BJ (cell line): ENCODE measurements at regions not wholly inside any gene's neighbourhood (a gene's known extent, or its start where the extent isn't known, plus 50 kb on each side); places are given as distances from the start of the nearest gene placed in this dataset.

Experiments used
- CTCF ChIA-PET: fragments of 350-600 bp; formaldehyde crosslinking; extraction: SDS; loops from one replicate; lab custom pipeline; 2021; ENCODE audit warnings: antibody characterized with exemption, inconsistent platforms; lab: Yijun Ruan, JAX
- POLR2A ChIA-PET: fragments of 300-600 bp; sonication (Branson Sonifier 250); formaldehyde crosslinking; extraction: SDS; loops from one replicate; lab custom pipeline; 2021; ENCODE audit warnings: antibody characterized with exemption; lab: Charles Lee
- DNase-seq: peaks from one replicate; pipeline ENCODE4 v3.0.0-alpha.2; 2011; ENCODE audit warnings: low read depth
- H3K27me3 ChIP-seq: 2 replicates; pipeline ENCODE4 v1.6.0; 2011; ENCODE audit warnings: low read length; ENCODE audit not compliant: control insufficient read depth, insufficient read depth
- H3K36me3 ChIP-seq: 2 replicates; pipeline ENCODE4 v1.5.1; 2011; ENCODE audit warnings: low read length; ENCODE audit not compliant: control insufficient read depth, insufficient read depth
- H3K4me3 ChIP-seq: 2 replicates; pipeline ENCODE4 v1.5.1; 2011; ENCODE audit warnings: low read depth, mild to moderate bottlenecking, control low read depth, low read length
- TF ChIP-seq, protein P1 (sequence below): IDR thresholded peaks from 2 replicates; pipeline ENCODE4 v1.5.1; 2011; ENCODE audit warnings: low read depth, mild to moderate bottlenecking, control low read depth, inconsistent platforms, low read length, moderate library complexity; ENCODE audit not compliant: insufficient read depth

DNA sequence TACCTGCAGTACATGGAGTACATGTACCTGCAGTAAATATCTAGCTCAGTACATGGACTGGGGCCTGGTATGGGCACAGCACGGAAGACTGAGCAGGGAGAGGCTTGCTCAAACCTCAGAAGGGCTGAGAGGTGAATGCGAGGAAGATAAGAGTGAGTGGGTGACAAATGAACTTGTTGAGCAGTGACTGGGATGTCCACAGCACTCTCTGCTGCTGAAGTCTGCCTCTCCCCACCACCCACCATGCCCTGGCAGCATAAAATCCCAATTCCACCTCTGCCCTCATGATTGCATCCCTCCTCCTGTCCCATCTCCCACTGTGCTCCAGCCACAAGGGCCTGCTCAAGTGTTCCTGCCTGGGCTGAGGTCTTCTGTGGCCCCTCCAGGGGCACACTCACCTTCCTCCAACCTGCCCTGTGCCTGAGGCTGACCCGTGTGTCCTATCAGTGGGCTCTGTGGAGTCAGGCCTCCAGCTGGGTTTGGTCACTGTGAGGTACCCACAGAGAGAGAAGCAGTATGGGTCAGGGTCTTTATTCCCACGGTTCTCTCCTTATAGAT lies 114.2 kb downstream of the FOXD2 start:
- no peak overlapping the region for H3K4me3 ChIP-seq
- peaks cover 2% of the 10 kb centered on the region; the same call in 1 of the 2 replicates for H3K27me3 ChIP-seq
- no peak for DNase-seq
- ChIA-PET POLR2A (no interaction called here), CTCF (interaction anchor here (1.6 kb wide), 1 partner anchor 9 kb away, joined by 5 read pairs; no protein-coding TSS in a partner anchor)
- TF ChIP-seq, protein P1, sequence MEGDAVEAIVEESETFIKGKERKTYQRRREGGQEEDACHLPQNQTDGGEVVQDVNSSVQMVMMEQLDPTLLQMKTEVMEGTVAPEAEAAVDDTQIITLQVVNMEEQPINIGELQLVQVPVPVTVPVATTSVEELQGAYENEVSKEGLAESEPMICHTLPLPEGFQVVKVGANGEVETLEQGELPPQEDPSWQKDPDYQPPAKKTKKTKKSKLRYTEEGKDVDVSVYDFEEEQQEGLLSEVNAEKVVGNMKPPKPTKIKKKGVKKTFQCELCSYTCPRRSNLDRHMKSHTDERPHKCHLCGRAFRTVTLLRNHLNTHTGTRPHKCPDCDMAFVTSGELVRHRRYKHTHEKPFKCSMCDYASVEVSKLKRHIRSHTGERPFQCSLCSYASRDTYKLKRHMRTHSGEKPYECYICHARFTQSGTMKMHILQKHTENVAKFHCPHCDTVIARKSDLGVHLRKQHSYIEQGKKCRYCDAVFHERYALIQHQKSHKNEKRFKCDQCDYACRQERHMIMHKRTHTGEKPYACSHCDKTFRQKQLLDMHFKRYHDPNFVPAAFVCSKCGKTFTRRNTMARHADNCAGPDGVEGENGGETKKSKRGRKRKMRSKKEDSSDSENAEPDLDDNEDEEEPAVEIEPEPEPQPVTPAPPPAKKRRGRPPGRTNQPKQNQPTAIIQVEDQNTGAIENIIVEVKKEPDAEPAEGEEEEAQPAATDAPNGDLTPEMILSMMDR = no peak
- no peaks in the 10 kb centered on the region for H3K36me3 ChIP-seq

DNA sequence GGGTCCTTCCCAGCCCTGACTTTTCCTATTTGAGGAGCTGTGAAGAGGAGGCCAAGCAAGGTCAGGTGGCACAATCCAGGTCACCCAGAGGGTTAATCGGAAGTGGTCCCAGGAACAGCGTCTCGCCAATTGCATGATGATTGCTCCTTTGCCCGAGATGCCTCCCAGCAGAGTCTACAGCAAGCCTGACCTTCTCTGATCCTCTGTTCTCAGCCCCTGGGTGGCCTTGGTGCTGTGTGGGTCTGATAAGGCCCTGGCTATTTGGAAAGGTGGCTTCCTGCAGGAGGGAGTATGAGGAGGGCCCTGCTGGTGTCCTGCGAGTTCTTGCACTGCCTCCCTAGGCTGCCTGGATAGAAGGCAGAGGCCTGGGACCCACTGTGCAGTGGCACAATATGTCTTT lies 116.2 kb downstream of the FOXD2 start:
- CTCF ChIA-PET = interaction anchor here (1.3 kb wide), 1 partner anchor 15 kb away, joined by 4 read pairs; no protein-coding TSS in a partner anchor

DNA sequence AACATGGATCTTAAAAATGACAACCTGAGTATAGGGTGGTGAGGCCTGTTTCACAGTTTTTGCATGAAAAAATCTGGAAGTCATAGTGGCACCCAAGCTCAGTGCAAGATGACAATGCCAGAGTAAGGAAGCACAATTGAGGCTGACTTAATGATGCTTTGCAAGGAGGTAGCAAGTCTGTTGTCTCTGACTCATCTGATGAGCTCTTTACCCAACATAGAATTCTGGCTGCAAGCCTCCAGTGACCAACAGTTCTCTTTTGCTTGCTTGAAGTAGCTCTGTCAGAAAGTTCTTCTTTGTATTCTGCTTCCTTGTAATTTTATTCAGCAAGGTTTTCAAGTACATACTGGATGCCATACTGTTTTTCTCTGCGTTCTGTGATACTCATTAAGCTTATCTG lies 117.1 kb downstream of the FOXD2 start:
- H3K4me3 ChIP-seq = no peak overlapping the region
- TF ChIP-seq, protein P1 = no peak
- POLR2A ChIA-PET = no interaction called here
- CTCF ChIA-PET = interaction anchor here (1.3 kb wide), 1 partner anchor 15 kb away, joined by 4 read pairs; no protein-coding TSS in a partner anchor
- no peak for DNase-seq
- H3K36me3 ChIP-seq = no peaks in the 10 kb centered on the region
- H3K27me3 ChIP-seq = peaks cover 3% of the 10 kb centered on the region

More for the DNA sequence above, 116.2 kb downstream of the FOXD2 start:
- POLR2A ChIA-PET = no interaction called here
- Histone ChIP-seq H3K4me3 (no peak overlapping the region), H3K27me3 (peaks cover 3% of the 10 kb centered on the region), H3K36me3 (no peaks in the 10 kb centered on the region)
- no peak for DNase-seq
- TF ChIP-seq, protein P1 = no peak

DNA sequence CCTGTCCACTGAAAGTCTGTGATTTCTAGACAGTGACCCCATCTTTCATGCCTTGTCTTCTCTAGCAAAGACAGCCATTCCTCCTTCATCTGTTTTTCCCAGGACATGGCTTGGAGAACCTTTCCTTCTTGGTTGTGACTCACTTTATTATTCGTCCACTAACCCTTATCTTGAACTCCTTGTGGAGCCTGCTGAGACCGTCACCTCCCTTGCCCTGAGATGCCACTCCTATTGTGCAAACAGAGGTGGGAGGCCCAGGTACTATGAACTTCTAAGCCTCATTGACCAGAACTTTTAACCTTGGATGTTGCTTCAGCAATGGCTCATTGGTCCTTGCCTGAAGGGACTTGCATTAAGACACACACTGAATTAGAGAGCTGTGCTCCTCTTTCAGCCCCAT lies 117.5 kb downstream of the FOXD2 start:
- CTCF ChIA-PET = interaction anchor here (1.3 kb wide), 1 partner anchor 14 kb away, joined by 4 read pairs; no protein-coding TSS in a partner anchor
- POLR2A ChIA-PET = no interaction called here
- no peak for DNase-seq
- H3K36me3 ChIP-seq = no peaks in the 10 kb centered on the region
- TF ChIP-seq, protein P1 = no peak
- H3K4me3 ChIP-seq = no peak overlapping the region
- H3K27me3 ChIP-seq = peaks cover 3% of the 10 kb centered on the region

DNA sequence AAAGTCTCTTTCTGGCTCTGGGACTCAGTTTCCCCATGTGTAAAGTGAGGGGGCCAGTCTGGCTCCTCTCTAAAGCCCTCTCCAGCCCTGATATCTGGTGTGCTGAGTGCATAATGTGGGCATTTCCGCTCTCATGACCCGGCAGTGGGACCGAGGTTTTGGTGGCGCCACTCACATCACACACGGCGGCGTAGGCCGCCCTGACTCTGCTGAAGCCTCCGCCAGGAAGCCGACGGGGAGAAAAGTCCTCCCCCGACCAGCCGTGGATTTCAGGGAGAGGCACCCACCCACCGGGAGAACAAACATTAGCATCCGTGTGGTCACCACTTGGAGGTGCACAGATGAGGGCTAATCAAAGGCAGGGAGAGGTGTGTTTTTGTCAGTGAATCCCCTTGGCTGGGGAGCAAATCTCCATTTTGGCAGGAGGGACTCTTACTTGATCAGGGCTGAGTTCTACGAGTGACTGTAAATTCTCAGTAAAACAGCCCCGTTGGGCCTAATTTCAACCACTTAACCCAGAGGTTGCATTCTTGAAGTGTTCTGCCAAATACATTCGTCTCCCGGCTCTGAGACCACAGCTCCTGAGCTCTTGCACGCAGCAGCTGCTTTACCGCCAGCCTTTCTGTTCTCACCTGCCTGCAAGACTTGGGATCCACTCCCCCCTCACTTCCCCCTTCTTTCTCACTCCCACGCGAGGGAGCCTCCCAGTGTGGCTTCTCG lies 118.2 kb downstream of the FOXD2 start:
- Histone ChIP-seq H3K4me3 (no peak overlapping the region), H3K27me3 (peaks cover 3% of the 10 kb centered on the region), H3K36me3 (no peaks in the 10 kb centered on the region)
- ChIA-PET POLR2A (no interaction called here), CTCF (no interaction called here)
- TF ChIP-seq, protein P1 = no peak
- DNase-seq = no peak
